HG02763 (cell line): ENCODE measurements at regions not wholly inside any gene's neighbourhood (a gene's known extent, or its start where the extent isn't known, plus 50 kb on each side); places are given as distances from the start of the nearest gene placed in this dataset.

Experiments used
- ATAC-seq: cut with Tn5 transposase; IDR thresholded peaks from one replicate; pipeline ENCODE4 v1.9.1; 2021; ENCODE audit warnings: mild to moderate bottlenecking, moderate library complexity; ENCODE audit not compliant: unreplicated experiment

- no peak for ATAC-seq
Observed at GRCh38 chr19:29263305-29264135, 50.6 kb upstream of the UQCRFS1 start.

GRCh38 chr19:29264897-29265296 is 51.9 kb upstream of the UQCRFS1 start:
- ATAC-seq, result no peak

- no peak for ATAC-seq
Observed at GRCh38 chr19:29265436-29265835, 52.5 kb upstream of the UQCRFS1 start.

- no peak for ATAC-seq
Observed at GRCh38 chr19:29266001-29266400, 53.0 kb upstream of the UQCRFS1 start.

- ATAC-seq, result no peak
Observed at GRCh38 chr19:29266603-29267002, 53.7 kb upstream of the UQCRFS1 start.

GRCh38 chr19:29267701-29268100 is 54.8 kb upstream of the UQCRFS1 start:
- ATAC-seq, result no peak

- no peak for ATAC-seq
Observed at GRCh38 chr19:29268103-29268502, 55.2 kb upstream of the UQCRFS1 start.

- ATAC-seq, result no peak
Observed at GRCh38 chr19:29268721-29269393, 55.9 kb upstream of the UQCRFS1 start.

- no peak for ATAC-seq
Observed at GRCh38 chr19:29269641-29270040, 56.7 kb upstream of the UQCRFS1 start.

- no peak for ATAC-seq
Observed at GRCh38 chr19:29271341-29271740, 58.4 kb upstream of the UQCRFS1 start.

GRCh38 chr19:29271911-29272310 is 59.0 kb upstream of the UQCRFS1 start:
- ATAC-seq, result no peak

GRCh38 chr19:29273000-29273640 is 60.2 kb upstream of the UQCRFS1 start:
- ATAC-seq, result no peak

- no peak for ATAC-seq
Observed at GRCh38 chr19:29275266-29275665, 62.3 kb upstream of the UQCRFS1 start.

GRCh38 chr19:29277102-29277501 is 64.2 kb upstream of the UQCRFS1 start:
- ATAC-seq, result peak; percentile 97

- ATAC-seq, result no peak
Observed at GRCh38 chr19:29278716-29279115, 65.8 kb upstream of the UQCRFS1 start.

GRCh38 chr19:29283366-29283765 is 70.4 kb upstream of the UQCRFS1 start:
- ATAC-seq, result no peak

- no peak for ATAC-seq
Observed at GRCh38 chr19:29285187-29285687, 72.3 kb upstream of the UQCRFS1 start.

- ATAC-seq, result no peak
Observed at GRCh38 chr19:29285878-29286277, 72.9 kb upstream of the UQCRFS1 start.

GRCh38 chr19:29287061-29287460 is 74.1 kb upstream of the UQCRFS1 start:
- no peak for ATAC-seq

- no peak for ATAC-seq
Observed at GRCh38 chr19:29288256-29288655, 75.3 kb upstream of the UQCRFS1 start.

- no peak for ATAC-seq
Observed at GRCh38 chr19:29289020-29289419, 76.1 kb upstream of the UQCRFS1 start.

- ATAC-seq, result no peak
Observed at GRCh38 chr19:29290853-29291252, 77.9 kb upstream of the UQCRFS1 start.
